Astrocyte of the spinal cord (primary cell): ENCODE measurements at regions not wholly inside any gene's neighbourhood (a gene's known extent, or its start where the extent isn't known, plus 50 kb on each side); places are given as distances from the start of the nearest gene placed in this dataset.

Experiments used
- DNase-seq: peaks from one replicate; pipeline ENCODE4 v3.0.0; 2011; ENCODE audit warnings: low read depth, low spot score
- H3K4me3 ChIP-seq: 2 replicates; pipeline ENCODE4 v1.5.1; 2011; ENCODE audit warnings: low read depth, mild to moderate bottlenecking, low read length, moderate library complexity
- in situ Hi-C: cut with HindIII; loops from 2 replicates; pipeline ENCODE4 v1.10.0; 2017; ENCODE audit warnings: low sequenced_read_pairs
- TF ChIP-seq, protein P1 (sequence below): IDR thresholded peaks from 2 replicates; pipeline ENCODE4 v1.5.1; 2012; ENCODE audit warnings: low read depth, mild to moderate bottlenecking, low read length, inconsistent platforms

DNA sequence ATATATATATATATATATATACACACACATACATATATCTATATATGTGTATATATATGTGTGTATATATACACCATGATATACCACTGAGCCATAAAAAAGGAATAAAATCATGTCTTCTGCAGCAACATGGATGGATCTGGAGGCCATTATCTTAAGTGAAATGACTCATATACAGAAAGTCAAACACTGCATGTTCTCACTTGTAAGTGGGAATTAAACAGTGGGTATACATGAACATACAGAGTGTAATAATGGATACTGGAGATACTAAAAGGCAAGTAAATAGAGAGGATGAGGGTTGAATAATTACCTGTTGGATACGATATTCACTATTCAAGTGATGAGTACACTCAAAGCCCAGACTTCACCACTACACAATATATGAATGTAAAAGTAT is 332.6 kb downstream of the SLITRK1 start:
- in situ Hi-C loops = no loop called here
- no peak overlapping the region for H3K4me3 ChIP-seq
- TF ChIP-seq, protein P1, sequence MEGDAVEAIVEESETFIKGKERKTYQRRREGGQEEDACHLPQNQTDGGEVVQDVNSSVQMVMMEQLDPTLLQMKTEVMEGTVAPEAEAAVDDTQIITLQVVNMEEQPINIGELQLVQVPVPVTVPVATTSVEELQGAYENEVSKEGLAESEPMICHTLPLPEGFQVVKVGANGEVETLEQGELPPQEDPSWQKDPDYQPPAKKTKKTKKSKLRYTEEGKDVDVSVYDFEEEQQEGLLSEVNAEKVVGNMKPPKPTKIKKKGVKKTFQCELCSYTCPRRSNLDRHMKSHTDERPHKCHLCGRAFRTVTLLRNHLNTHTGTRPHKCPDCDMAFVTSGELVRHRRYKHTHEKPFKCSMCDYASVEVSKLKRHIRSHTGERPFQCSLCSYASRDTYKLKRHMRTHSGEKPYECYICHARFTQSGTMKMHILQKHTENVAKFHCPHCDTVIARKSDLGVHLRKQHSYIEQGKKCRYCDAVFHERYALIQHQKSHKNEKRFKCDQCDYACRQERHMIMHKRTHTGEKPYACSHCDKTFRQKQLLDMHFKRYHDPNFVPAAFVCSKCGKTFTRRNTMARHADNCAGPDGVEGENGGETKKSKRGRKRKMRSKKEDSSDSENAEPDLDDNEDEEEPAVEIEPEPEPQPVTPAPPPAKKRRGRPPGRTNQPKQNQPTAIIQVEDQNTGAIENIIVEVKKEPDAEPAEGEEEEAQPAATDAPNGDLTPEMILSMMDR = no peak
- DNase-seq = no peak

DNA sequence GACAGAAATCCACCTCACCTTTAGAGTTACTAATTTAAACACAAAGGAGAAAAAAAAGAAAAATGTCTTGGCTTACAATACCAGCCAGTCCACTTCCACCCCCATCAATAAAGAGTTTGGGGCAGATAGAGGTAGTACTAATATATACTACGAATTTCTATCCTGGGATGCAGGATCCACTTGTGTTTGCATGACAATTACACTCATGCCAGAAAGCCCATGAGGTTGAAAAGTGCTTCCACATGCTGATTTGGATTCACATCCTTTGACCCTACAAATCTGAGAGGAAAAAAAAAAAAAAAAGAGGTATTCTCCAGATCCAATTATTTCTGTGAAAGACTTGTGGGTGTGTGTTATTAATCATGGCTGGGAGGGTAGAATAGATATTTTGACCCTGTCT is 335.2 kb downstream of the SLITRK1 start:
- DNase-seq = no peak
- in situ Hi-C loops = no loop called here
- TF ChIP-seq, protein P1 = no peak
- H3K4me3 ChIP-seq = no peak overlapping the region

- no peak for DNase-seq
- TF ChIP-seq, protein P1 = no peak
- no peak overlapping the region for H3K4me3 ChIP-seq
- in situ Hi-C loops = no loop called here
These were observed 335.8 kb downstream of the SLITRK1 start for GRCh38 chr13:83546476-83546875.

DNA sequence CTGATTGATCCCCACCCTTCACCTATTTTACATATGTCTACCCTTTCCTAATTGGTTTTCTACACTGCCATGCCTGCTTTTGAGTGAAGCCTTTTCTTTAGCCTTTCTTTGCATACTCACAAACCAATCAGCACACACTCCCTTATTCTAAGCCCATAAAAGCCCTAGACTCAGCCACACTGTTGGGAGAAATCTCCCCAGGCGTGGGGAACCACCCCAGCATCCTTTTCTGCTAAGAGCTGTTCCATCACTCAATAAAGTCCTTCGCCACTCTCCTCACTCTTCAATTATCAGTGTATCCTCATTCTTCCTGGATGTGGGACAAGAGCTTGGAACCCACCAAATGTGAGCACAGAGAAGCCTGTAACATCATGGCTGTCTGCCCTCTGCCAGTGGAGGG is 343.6 kb downstream of the SLITRK1 start:
- no peak overlapping the region for H3K4me3 ChIP-seq
- no peak for DNase-seq
- in situ Hi-C loops = no loop called here
- TF ChIP-seq, protein P1 = no peak

DNA sequence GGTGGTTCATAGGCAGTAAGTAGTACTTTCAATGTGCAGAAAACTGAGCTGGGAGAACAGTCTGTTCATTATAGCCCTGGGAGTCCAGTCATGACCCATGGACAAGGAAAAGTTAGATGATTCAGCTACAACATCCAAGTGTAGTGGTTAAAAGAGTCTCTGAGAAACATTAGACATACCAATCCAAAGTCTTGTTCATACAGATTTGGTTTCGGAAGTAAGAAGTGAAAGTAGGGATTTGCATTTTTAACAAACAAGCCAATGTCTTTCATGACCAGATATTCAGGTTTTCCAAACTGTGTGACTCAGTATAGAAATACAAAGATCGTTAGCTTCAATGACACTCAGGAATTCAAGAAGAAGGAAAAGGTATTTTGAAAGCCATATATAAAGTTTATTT is 345.3 kb downstream of the SLITRK1 start:
- TF ChIP-seq, protein P1 = no peak
- H3K4me3 ChIP-seq = no peak overlapping the region
- in situ Hi-C loops = no loop called here
- DNase-seq = no peak

DNA sequence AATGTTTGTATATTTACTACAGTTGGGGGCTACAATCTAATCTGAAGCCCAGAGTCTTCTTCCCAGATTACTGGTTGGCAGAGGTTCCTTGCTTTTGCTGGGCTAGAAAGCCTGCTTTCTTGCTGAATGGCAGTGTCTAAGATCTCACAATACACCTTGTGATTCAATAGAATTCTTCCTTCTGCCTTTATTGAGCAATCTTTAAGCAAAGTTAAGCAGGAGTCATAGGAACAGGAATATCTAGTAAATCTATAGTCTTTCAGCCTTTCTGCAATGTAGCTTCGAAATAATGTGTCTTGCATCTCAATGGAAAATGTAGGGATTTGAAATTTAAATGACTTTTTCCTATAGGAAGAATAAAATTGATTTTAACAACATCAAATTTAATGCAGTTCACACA is 346.1 kb downstream of the SLITRK1 start:
- DNase-seq = no peak
- in situ Hi-C loops = no loop called here
- TF ChIP-seq, protein P1 = no peak
- no peak overlapping the region for H3K4me3 ChIP-seq

DNA sequence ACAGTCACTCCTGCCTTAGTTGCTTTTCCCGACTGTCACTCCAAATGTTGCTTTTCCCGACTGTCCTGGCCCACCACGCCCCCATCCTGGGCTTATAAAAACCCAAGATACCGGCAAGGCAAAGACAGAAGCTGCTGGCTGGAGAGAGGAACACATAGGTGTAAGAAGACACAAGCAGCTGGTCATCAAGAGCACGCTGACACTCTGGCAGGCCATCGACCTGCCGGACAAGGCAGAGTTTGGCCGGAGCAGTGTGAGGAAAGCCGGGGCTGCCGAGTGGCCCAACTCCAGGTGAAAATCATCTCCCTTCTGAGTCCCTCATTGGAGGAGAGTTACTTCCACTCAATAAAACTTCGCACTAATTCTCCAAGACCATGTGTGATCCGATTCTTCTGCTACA is 349.5 kb downstream of the SLITRK1 start:
- TF ChIP-seq, protein P1 = no peak
- DNase-seq = no peak

More for the DNA sequence above, 349.5 kb downstream of the SLITRK1 start:
- no peak overlapping the region for H3K4me3 ChIP-seq
- in situ Hi-C loops = no loop called here
